ENCODE measurements at regions not wholly inside any gene's neighbourhood (a gene's known extent, or its start where the extent isn't known, plus 50 kb on each side); places are given as distances from the start of the nearest gene placed in this dataset.

- H4K20me1 ChIP-seq (ENCODE audit: insufficient read depth) = no peaks in the 10 kb centered on the region
- intact Hi-C loops (cut with micrococcal nuclease) = no loop called here
- H3K4me3 ChIP-seq (replicated peaks in 1 of 2; ENCODE audit: low read depth in 1 of 2, low read length in 2 of 2) = no peak overlapping the region
- H3K9me3 ChIP-seq (ENCODE audit: control insufficient read depth in 1 of 2, insufficient read depth in 1 of 2, low read depth in 1 of 2, low read length in 2 of 2) = no peaks in the 10 kb centered on the region
- H3K36me3 ChIP-seq (ENCODE audit: control insufficient read depth in 1 of 2, insufficient read depth in 2 of 2, low read length in 2 of 2) = no peaks in the 10 kb centered on the region
- no peak for ATAC-seq
- H3K27ac ChIP-seq (ENCODE audit: low read depth, low read length) = no peak overlapping the region
- no peak overlapping the region for H3K4me2 ChIP-seq (ENCODE audit: low read length)
- no peaks in the 10 kb centered on the region for H3K27me3 ChIP-seq (ENCODE audit: insufficient read depth, low read length)
- RAD21 ChIA-PET (ENCODE audit: low non-redundant PET in 1 of 2, low total read pairs in 2 of 2, uncharacterized antibody in 2 of 2, unreplicated experiment in 2 of 2) = interaction anchor here in 1 of 2 experiments (0.7 kb wide), 1 partner anchor 187 kb away, joined by 3 read pairs; no protein-coding TSS in a partner anchor
- CTCF ChIA-PET = no interaction called here
- no peak overlapping the region for H3K9ac ChIP-seq (ENCODE audit: low read length)
- POLR2A ChIA-PET = no interaction called here
- H3K9me2 ChIP-seq (ENCODE audit: insufficient read depth) = no peaks in the 10 kb centered on the region; the same call in 1 of the 2 replicates
- no peaks in the 10 kb centered on the region for H3K4me1 ChIP-seq (ENCODE audit: control insufficient read depth in 1 of 2, insufficient read depth in 2 of 2, low read length in 2 of 2)
- H3K79me2 ChIP-seq (ENCODE audit: insufficient read depth, low read length) = no peaks in the 10 kb centered on the region
- no peak overlapping the region for H2AFZ ChIP-seq (ENCODE audit: low read depth, low read length, poor library complexity, severe bottlenecking)
- no peak for TF ChIP-seq ELF1 (IDR thresholded peaks at IDR 0.05; ENCODE audit: borderline replicate concordance, low read depth)
- no peak for TF ChIP-seq SIN3A (IDR thresholded peaks at IDR 0.05; ENCODE audit: low read depth)
- TF ChIP-seq SP1 (IDR thresholded peaks at IDR 0.05; ENCODE audit: low read depth) = no peak
- TF ChIP-seq POLR2A (IDR thresholded peaks at IDR 0.05; ENCODE audit: borderline replicate concordance, extremely low read depth, insufficient read depth, insufficient read length) = no peak
- no peak for TF ChIP-seq YY1 (IDR thresholded peaks at IDR 0.05; ENCODE audit: extremely low read depth, insufficient replicate concordance, low read depth, low read length)
- BruUV-seq (replicated peaks) = no TSS peak
- DNase-seq (ENCODE audit: low read depth, low spot score) = no peak
Measured at GRCh38 chr6:155561257-155561965, 105.8 kb upstream of the NOX3 start.

GRCh38 chr6:155549928-155550327, 94.3 kb upstream of the NOX3 start:
- CTCF ChIA-PET = no interaction called here
- no peak overlapping the region for H3K4me3 ChIP-seq (replicated peaks in 1 of 2; ENCODE audit: low read depth in 1 of 2, low read length in 2 of 2)
- H3K4me2 ChIP-seq (ENCODE audit: low read length) = no peak overlapping the region
- H3K9me3 ChIP-seq (ENCODE audit: control insufficient read depth in 1 of 2, insufficient read depth in 1 of 2, low read depth in 1 of 2, low read length in 2 of 2) = no peaks in the 10 kb centered on the region
- H3K27me3 ChIP-seq (ENCODE audit: insufficient read depth, low read length) = no peaks in the 10 kb centered on the region
- H3K27ac ChIP-seq (ENCODE audit: low read depth, low read length) = no peak overlapping the region
- DNase-seq (ENCODE audit: low read depth, low spot score) = no peak
- no peaks in the 10 kb centered on the region for H3K9me2 ChIP-seq (ENCODE audit: insufficient read depth)
- H3K36me3 ChIP-seq (ENCODE audit: control insufficient read depth in 1 of 2, insufficient read depth in 2 of 2, low read length in 2 of 2) = no peaks in the 10 kb centered on the region
- no peak for ATAC-seq
- H4K20me1 ChIP-seq (ENCODE audit: insufficient read depth) = no peaks in the 10 kb centered on the region
- POLR2A ChIA-PET = no interaction called here
- no peak overlapping the region for H2AFZ ChIP-seq (ENCODE audit: low read depth, low read length, poor library complexity, severe bottlenecking)
- H3K79me2 ChIP-seq (ENCODE audit: insufficient read depth, low read length) = no peaks in the 10 kb centered on the region
- no peak overlapping the region for H3K9ac ChIP-seq (ENCODE audit: low read length)
- no peaks in the 10 kb centered on the region for H3K4me1 ChIP-seq (ENCODE audit: control insufficient read depth in 1 of 2, insufficient read depth in 2 of 2, low read length in 2 of 2)
- intact Hi-C loops (cut with micrococcal nuclease) = no loop called here
- no TSS peak for BruUV-seq (replicated peaks)
- RAD21 ChIA-PET (ENCODE audit: low non-redundant PET in 1 of 2, low total read pairs in 2 of 2, uncharacterized antibody in 2 of 2, unreplicated experiment in 2 of 2) = no interaction called here
- TF ChIP-seq ZFX (IDR thresholded peaks at IDR 0.05) (no peak), ZBTB33 (IDR thresholded peaks at IDR 0.05; ENCODE audit: extremely low read depth, insufficient replicate concordance, low read length) (no peak), SRF (IDR thresholded peaks at IDR 0.05; ENCODE audit: low read depth) (no peak), CBX3 (IDR thresholded peaks at IDR 0.05; ENCODE audit: low read depth) (no peak), EGR1 (IDR thresholded peaks at IDR 0.05; ENCODE audit: low read depth) (no peak), JUND (IDR thresholded peaks at IDR 0.05) (no peak), TCF7L2 (IDR thresholded peaks at IDR 0.05; ENCODE audit: borderline replicate concordance, extremely low read depth, insufficient read depth, insufficient read length) (no peak), FOSL1 (IDR thresholded peaks at IDR 0.05; ENCODE audit: low read depth) (no peak), REST (IDR thresholded peaks at IDR 0.05; ENCODE audit: low read depth) (no peak), POLR2A (IDR thresholded peaks at IDR 0.05; ENCODE audit: borderline replicate concordance, extremely low read depth, insufficient read depth, insufficient read length) (no peak), ELF1 (IDR thresholded peaks at IDR 0.05; ENCODE audit: borderline replicate concordance, low read depth) (no peak), POLR2AphosphoS5 (IDR thresholded peaks at IDR 0.05; ENCODE audit: low read depth, low read length) (no peak), ATF3 (IDR thresholded peaks at IDR 0.05) (no peak)
